Lung (tissue), 11 donors: ENCODE measurements at regions not wholly inside any gene's neighbourhood (a gene's known extent, or its start where the extent isn't known, plus 50 kb on each side); places are given as distances from the start of the nearest gene placed in this dataset.

ENCODE experiments used
- ATAC-seq: fragments of 200-7000 bp; cut with Tn5 transposase; one replicate; pipeline ENCODE4 v1.9.1; 2020; ENCODE audit warnings: moderate number of reproducible peaks; ENCODE audit not compliant: insufficient read depth, low FRiP score
- DNase-seq, 3 donors: peaks; one replicate each; pipeline ENCODE4 v3.0.0-alpha.2; 2013 to 2017
- H3K27ac ChIP-seq, 2 donors: one replicate each; pipeline ENCODE4 v1.5.1; 2013; ENCODE audit warnings: mild to moderate bottlenecking in 2 of 2, moderate library complexity in 2 of 2, control low read depth in 1 of 2, inconsistent platforms in 1 of 2, low read depth in 1 of 2, low read length in 1 of 2
- H3K27me3 ChIP-seq, 3 donors: one replicate each; pipeline ENCODE4 v1.5.1; 2013; ENCODE audit warnings: low read length in 2 of 3; ENCODE audit not compliant: control insufficient read depth in 3 of 3, insufficient read depth in 3 of 3
- H3K36me3 ChIP-seq, 4 donors: one replicate each; pipeline ENCODE4 v1.5.1; 2013; ENCODE audit warnings: low read length in 4 of 4, mild to moderate bottlenecking in 1 of 4, moderate library complexity in 1 of 4; ENCODE audit not compliant: control insufficient read depth in 4 of 4, insufficient read depth in 4 of 4
- H3K4me1 ChIP-seq, 5 donors: one replicate each; pipeline ENCODE4 v1.5.1; 2013; ENCODE audit warnings: low read length in 5 of 5, mild to moderate bottlenecking in 2 of 5, moderate library complexity in 1 of 5; ENCODE audit not compliant: control insufficient read depth in 5 of 5, insufficient read depth in 5 of 5
- H3K4me3 ChIP-seq: one replicate; pipeline ENCODE4 v1.5.1; 2013; ENCODE audit warnings: mild to moderate bottlenecking, control low read depth, moderate library complexity
- H3K9ac ChIP-seq, 2 donors: one replicate each; pipeline ENCODE4 v1.5.1; 2013; ENCODE audit warnings: low read length in 2 of 2, control low read depth in 1 of 2; ENCODE audit not compliant: insufficient read depth in 1 of 2
- H3K9me3 ChIP-seq, 4 donors: one replicate each; pipeline ENCODE4 v1.5.1; 2013; ENCODE audit warnings: low read length in 3 of 4, mild to moderate bottlenecking in 1 of 4, moderate library complexity in 1 of 4; ENCODE audit not compliant: control insufficient read depth in 4 of 4, insufficient read depth in 3 of 4
- CTCF ChIP-seq: IDR thresholded peaks from 2 replicates; pipeline ENCODE4 v1.5.1; 2012; ENCODE audit warnings: mild to moderate bottlenecking; ENCODE audit errors: control extremely low read depth, extremely low read depth
- WGBS, 2 donors: extraction: QIAGEN DNeasy Blood & Tissue Kit; methylation state at CpG; one replicate each; pipeline ENCODE4 v1.1.7; 2013; 5-methylcytosine and 5-hydroxymethylcytosine counted together
- donor health status: control.
- donor health status: control.
- donor health status: Bipolar disorder and iron deficiency.
- donor health status: healthy.
- donor health status: DM: yes; HTN: yes; CAD: no.

GRCh38 chr20:48532028-48532427 is 295.8 kb downstream of the PREX1 start:
- Histone ChIP-seq H3K9ac (no peak overlapping the region), H3K27ac (no peak overlapping the region), H3K9me3 (peaks cover 0 to 4% (median 0%) of the 10 kb centered on the region in 4 donors), H3K27me3 (peaks cover 0 to 3% (median 3%) of the 10 kb centered on the region in 3 donors), H3K4me1 (no peaks in the 10 kb centered on the region), H3K36me3 (no peaks in the 10 kb centered on the region), H3K4me3 (no peak overlapping the region)
- WGBS, 2 donors, result 85 to 87% methylated on average over 2 of the region's 2 CpGs
- no peak for ATAC-seq
- no peak for DNase-seq
- no peak for TF ChIP-seq CTCF

GRCh38 chr20:48531505-48531904 is 296.3 kb downstream of the PREX1 start:
- WGBS, 2 donors, result 75 to 84% methylated on average over 2 of the region's 2 CpGs

GRCh38 chr20:48530957-48531356 is 296.8 kb downstream of the PREX1 start:
- no peak overlapping the region for H3K27ac ChIP-seq
- H3K4me1 ChIP-seq, result no peaks in the 10 kb centered on the region
- no peak overlapping the region for H3K4me3 ChIP-seq
- no peaks in the 10 kb centered on the region for H3K36me3 ChIP-seq
- no peak for TF ChIP-seq CTCF
- WGBS, 2 donors, result 61 to 79% methylated on average over 5 of the region's 5 CpGs
- DNase-seq, result no peak
- H3K27me3 ChIP-seq, result peaks cover 0 to 7% (median 3%) of the 10 kb centered on the region in 3 donors
- peaks cover 0 to 6% (median 0%) of the 10 kb centered on the region in 4 donors for H3K9me3 ChIP-seq
- no peak overlapping the region for H3K9ac ChIP-seq
- no peak for ATAC-seq

More at GRCh38 chr20:48531505-48531904, 296.3 kb downstream of the PREX1 start:
- H3K4me1 ChIP-seq, result no peaks in the 10 kb centered on the region
- DNase-seq, result no peak
- ATAC-seq, result no peak
- H3K4me3 ChIP-seq, result no peak overlapping the region
- no peaks in the 10 kb centered on the region for H3K36me3 ChIP-seq
- TF ChIP-seq CTCF, result no peak
- H3K27ac ChIP-seq, result no peak overlapping the region
- H3K9ac ChIP-seq, result no peak overlapping the region
- peaks cover 0 to 6% (median 0%) of the 10 kb centered on the region in 4 donors for H3K9me3 ChIP-seq
- H3K27me3 ChIP-seq, result peaks cover 0 to 3% (median 3%) of the 10 kb centered on the region in 3 donors

GRCh38 chr20:48528346-48528745 is 299.5 kb downstream of the PREX1 start:
- Histone ChIP-seq H3K9ac (no peak overlapping the region), H3K9me3 (peaks cover 0 to 2% (median 0%) of the 10 kb centered on the region in 4 donors), H3K4me3 (no peak overlapping the region), H3K36me3 (no peaks in the 10 kb centered on the region), H3K27me3 (peaks cover 0 to 8% (median 2%) of the 10 kb centered on the region in 3 donors), H3K27ac (no peak overlapping the region), H3K4me1 (no peaks in the 10 kb centered on the region)
- 84 to 97% methylated on average over 7 of the region's 7 CpGs for WGBS, 2 donors
- no peak for DNase-seq
- TF ChIP-seq CTCF, result no peak
- no peak for ATAC-seq
